HFFc6 (cell line): ENCODE measurements at regions not wholly inside any gene's neighbourhood (a gene's known extent, or its start where the extent isn't known, plus 50 kb on each side); places are given as distances from the start of the nearest gene placed in this dataset.

Source experiments
- DNase-seq: peaks from one replicate; pipeline ENCODE4 v3.0.0-alpha.2; 2018
- H3K27ac Mint-ChIP-seq: 2 replicates; pipeline ENCODE4 v1.8.0; 2020; ENCODE audit warnings: mild to moderate bottlenecking, mixed read lengths
- H3K27me3 Mint-ChIP-seq: 2 replicates; pipeline ENCODE4 v1.8.0; 2021; ENCODE audit warnings: mild to moderate bottlenecking, moderate library complexity, mixed read lengths; ENCODE audit not compliant: insufficient read depth
- H3K36me3 Mint-ChIP-seq: 2 replicates; pipeline ENCODE4 v1.8.0; 2021; ENCODE audit warnings: low read depth, mixed read lengths
- H3K4me1 Mint-ChIP-seq: 2 replicates; pipeline ENCODE4 v1.8.0; 2020; ENCODE audit warnings: low read depth, mixed read lengths
- H3K4me3 Mint-ChIP-seq: 2 replicates; pipeline ENCODE4 v1.8.0; 2020; ENCODE audit warnings: mild to moderate bottlenecking, moderate library complexity, mixed read lengths
- H3K9me3 Mint-ChIP-seq: 2 replicates; pipeline ENCODE4 v1.8.0; 2020; ENCODE audit warnings: mild to moderate bottlenecking, mixed read lengths
- TF ChIP-seq, protein P1 (sequence below): fragments of 200-600 bp; sonication (generic); IDR thresholded peaks from 2 replicates; pipeline ENCODE4 v1.5.0; 2021; ENCODE audit warnings: antibody characterized with exemption, mild to moderate bottlenecking

DNA sequence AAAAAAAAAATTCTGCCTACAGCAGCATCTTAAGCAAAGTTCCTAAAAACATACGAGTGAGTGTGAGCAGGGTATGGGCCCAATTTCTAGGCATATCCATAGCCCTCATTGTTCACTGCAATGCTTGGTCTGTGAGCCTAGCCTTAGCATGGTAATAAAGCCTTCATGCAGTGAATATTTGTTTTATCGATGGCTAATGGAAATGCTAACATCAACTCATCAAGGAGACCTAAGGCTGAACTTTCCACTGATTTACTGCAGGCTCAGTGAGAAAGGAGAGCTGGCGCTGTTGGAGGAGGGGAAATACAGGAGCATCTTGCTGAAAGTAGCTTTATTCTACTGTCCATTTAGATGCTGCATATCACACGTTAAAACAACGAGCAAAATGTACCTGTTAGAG, 139.6 kb upstream of the DTNBP1 start:
- no peaks in the 10 kb centered on the region for H3K27me3 Mint-ChIP-seq
- H3K27ac Mint-ChIP-seq: no peak overlapping the region
- H3K4me1 Mint-ChIP-seq: no peaks in the 10 kb centered on the region
- peaks cover 31% of the 10 kb centered on the region for H3K9me3 Mint-ChIP-seq
- DNase-seq: no peak
- no peaks in the 10 kb centered on the region for H3K36me3 Mint-ChIP-seq
- TF ChIP-seq, protein P1, sequence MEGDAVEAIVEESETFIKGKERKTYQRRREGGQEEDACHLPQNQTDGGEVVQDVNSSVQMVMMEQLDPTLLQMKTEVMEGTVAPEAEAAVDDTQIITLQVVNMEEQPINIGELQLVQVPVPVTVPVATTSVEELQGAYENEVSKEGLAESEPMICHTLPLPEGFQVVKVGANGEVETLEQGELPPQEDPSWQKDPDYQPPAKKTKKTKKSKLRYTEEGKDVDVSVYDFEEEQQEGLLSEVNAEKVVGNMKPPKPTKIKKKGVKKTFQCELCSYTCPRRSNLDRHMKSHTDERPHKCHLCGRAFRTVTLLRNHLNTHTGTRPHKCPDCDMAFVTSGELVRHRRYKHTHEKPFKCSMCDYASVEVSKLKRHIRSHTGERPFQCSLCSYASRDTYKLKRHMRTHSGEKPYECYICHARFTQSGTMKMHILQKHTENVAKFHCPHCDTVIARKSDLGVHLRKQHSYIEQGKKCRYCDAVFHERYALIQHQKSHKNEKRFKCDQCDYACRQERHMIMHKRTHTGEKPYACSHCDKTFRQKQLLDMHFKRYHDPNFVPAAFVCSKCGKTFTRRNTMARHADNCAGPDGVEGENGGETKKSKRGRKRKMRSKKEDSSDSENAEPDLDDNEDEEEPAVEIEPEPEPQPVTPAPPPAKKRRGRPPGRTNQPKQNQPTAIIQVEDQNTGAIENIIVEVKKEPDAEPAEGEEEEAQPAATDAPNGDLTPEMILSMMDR: no peak
- no peak overlapping the region for H3K4me3 Mint-ChIP-seq

DNA sequence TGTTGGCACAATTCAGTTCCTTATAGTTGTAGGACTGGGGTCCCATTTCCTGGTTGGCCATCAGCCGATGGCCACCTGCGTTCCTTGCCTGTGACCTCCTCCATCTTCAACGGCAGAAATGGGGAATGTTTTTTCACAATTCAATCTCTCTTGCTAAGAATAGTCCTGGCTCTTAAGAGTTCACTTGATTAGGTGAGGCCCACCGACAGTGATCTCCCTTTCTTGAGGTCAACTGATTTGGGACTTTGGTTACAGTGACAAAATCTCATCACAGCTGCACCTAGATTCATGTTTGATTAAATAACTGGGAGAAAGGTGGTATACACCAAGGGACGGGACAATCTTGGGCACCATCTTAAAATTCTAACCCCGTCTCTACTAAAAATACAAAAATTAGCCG, 139.1 kb upstream of the DTNBP1 start:
- Mint-ChIP-seq H3K4me3 (no peak overlapping the region), H3K4me1 (no peaks in the 10 kb centered on the region), H3K27ac (no peak overlapping the region), H3K27me3 (no peaks in the 10 kb centered on the region), H3K9me3 (peaks cover 34% of the 10 kb centered on the region), H3K36me3 (no peaks in the 10 kb centered on the region)
- no peak for DNase-seq
- TF ChIP-seq, protein P1: no peak

DNA sequence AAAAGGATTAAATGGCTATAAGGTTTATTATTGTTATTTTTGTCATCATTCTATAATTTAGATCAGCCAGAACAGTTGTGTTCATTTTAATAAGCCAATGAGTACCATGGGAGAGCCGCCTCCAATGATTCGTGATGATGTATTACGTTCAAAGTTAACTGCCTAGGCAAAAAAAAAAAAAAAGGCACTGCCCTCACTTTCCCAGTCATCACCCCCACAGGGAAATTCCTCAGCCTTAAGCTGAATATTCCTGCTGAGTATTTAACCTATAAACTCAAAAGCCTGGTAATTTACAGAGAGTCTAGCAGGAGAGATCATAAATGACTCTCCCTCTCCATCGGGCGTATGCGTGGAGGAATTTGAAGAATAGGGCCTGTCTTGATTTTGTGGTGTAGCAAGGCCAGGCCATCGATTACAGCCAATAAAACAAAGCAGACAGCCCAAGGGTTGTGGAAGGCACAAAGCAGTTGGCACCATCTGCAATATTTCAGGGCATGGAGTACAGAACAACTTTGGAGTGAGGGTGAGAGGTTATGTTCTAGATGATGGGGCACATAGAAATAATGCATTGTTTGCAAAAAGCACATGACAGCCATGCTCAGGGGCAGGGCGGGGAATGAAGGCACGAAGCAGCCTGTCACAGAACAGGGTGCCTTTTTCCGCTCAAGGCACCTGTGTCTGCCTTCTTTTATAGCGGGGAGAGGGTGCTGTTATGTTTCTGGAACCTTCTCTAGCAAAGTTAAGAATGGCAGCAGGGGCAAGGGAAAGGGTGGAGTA, 138.2 kb upstream of the DTNBP1 start:
- no peaks in the 10 kb centered on the region for H3K4me1 Mint-ChIP-seq
- DNase-seq: no peak
- no peak overlapping the region for H3K4me3 Mint-ChIP-seq
- H3K36me3 Mint-ChIP-seq: no peaks in the 10 kb centered on the region
- no peak overlapping the region for H3K27ac Mint-ChIP-seq
- peaks cover 39% of the 10 kb centered on the region for H3K9me3 Mint-ChIP-seq
- TF ChIP-seq, protein P1: no peak
- H3K27me3 Mint-ChIP-seq: peaks cover 3% of the 10 kb centered on the region; the same call in 1 of the 2 replicates

DNA sequence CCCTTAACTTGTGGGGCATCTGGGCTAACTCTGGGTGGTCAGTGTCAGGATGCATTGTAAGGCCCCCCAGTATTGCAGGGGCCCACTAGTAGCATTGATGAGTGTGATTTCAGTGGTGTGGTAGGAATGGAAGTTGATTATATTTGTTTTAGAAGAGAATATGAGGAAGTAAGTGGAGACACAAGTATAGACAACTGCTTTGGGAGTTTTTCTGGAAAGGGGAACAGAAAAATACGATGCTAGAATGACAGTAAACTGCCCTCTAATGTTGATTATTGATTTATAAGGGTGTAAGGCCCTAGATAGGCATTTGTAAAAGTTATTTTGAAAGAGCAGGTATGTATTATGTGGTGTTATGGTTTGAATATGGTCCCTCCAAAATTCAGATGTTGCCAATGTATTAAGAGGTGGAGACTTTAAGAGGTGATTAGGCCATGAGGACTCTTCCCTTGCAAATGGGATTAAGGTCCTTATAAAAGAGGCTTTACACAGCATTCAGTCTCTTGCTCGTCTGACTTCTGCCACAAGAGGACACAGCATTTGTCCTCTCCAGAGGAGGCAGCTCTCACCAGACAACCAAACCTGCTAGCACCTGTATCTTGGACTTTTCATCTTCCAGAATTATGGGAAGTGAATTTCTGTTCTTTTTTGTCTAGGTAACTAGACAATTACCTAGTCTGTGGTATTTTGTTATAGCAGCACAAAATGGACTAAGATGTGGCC, 135.9 kb upstream of the DTNBP1 start:
- no peaks in the 10 kb centered on the region for H3K36me3 Mint-ChIP-seq
- TF ChIP-seq, protein P1: no peak
- no peak overlapping the region for H3K27ac Mint-ChIP-seq

DNA sequence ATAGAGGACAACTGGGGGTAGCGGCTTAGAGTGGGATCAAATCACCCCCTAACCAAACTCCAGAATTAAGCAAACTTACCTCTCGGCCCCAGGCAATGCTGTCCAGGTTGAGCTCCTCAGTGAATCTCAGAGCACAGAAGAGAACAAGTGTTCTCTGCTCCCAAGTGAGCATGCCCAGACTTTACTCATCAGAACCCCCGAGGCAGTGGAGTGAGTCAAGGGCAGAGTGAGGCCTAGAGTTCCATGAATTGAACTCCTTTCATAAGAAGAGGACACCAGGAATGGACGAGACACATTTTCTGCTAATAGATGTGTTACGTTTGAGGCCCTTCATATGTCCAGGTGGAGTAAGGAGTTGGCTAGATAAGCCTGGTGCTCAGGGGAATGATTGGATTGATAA, 134.0 kb upstream of the DTNBP1 start:
- Mint-ChIP-seq H3K27ac (no peak overlapping the region), H3K36me3 (no peaks in the 10 kb centered on the region)
- TF ChIP-seq, protein P1: no peak

More for the DNA sequence above, 135.9 kb upstream of the DTNBP1 start:
- Mint-ChIP-seq H3K4me1 (no peaks in the 10 kb centered on the region), H3K27me3 (peaks cover 5% of the 10 kb centered on the region), H3K4me3 (no peak overlapping the region), H3K9me3 (peaks cover 47% of the 10 kb centered on the region)
- DNase-seq: no peak

More for the DNA sequence above, 134.0 kb upstream of the DTNBP1 start:
- no peak for DNase-seq
- peaks cover 5% of the 10 kb centered on the region for H3K27me3 Mint-ChIP-seq
- no peak overlapping the region for H3K4me3 Mint-ChIP-seq
- no peaks in the 10 kb centered on the region for H3K4me1 Mint-ChIP-seq
- peaks cover 44% of the 10 kb centered on the region for H3K9me3 Mint-ChIP-seq
